Glomerular visceral epithelial cell (primary cell): ENCODE measurements at regions not wholly inside any gene's neighbourhood (a gene's known extent, or its start where the extent isn't known, plus 50 kb on each side); places are given as distances from the start of the nearest gene placed in this dataset.

Experiments used
- DNase-seq: peaks from one replicate; pipeline ENCODE4 v3.0.0-alpha.2; 2016; ENCODE audit errors: extremely low spot score

DNA sequence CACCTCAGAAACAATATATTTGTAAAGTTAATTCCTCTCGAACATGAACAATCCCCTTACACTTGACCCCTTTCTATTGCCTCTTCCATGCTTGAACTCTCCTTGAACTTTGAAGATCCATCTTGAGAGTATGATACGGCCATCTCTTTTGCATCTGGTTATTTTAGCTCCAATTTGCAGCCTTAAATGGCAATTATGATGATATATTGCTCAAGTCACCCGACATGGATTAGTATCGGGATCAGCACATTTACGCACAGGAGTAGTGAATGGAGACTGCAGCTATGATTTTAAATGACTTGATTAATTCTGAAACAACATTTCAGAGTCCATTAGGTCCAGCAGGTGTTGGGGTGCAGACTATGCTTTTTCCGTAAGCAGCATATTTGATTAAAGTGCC, 143.8 kb upstream of the PAQR3 start:
- no peak for DNase-seq

- DNase-seq: no peak
Measured at GRCh38 chr4:79081973-79082372, 142.7 kb upstream of the PAQR3 start.

DNA sequence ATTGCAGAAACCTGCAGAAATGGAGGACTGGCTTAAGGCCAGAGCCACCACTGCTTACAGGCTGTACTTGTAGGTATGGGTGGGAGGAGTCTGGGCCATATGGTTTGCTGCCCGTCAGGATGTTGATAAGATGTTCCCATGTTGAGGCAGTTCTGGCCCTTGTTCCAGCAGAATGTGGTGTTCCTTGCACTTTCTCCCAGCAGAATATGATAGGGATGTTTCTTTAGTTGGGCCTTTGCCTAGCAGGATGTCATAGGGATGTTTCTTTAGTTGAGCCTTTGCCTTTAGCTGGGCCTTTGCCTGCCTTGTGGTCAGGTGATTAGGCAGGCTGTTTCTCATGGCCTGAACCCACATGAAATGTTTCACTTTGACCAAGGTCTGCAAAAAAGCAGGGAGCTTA, 139.1 kb upstream of the PAQR3 start:
- DNase-seq: no peak

DNA sequence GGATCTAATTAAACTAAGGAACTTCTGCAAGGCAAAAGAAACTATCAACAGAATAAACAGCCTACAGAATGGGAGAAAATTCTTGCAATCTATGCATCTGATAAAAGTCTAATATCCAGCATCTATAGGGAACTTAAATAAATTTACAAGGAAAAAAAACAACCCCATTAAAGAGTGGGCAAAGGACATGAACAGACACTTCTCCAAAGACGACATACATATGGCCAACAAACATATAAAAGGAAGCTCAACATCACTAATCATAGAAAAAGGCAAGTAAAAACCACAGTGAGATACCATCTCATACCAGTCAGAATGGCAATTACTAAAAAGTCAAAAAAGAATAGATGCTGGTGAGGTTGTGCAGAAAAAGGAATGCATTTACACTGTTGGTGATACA, 134.8 kb upstream of the PAQR3 start:
- no peak for DNase-seq

DNA sequence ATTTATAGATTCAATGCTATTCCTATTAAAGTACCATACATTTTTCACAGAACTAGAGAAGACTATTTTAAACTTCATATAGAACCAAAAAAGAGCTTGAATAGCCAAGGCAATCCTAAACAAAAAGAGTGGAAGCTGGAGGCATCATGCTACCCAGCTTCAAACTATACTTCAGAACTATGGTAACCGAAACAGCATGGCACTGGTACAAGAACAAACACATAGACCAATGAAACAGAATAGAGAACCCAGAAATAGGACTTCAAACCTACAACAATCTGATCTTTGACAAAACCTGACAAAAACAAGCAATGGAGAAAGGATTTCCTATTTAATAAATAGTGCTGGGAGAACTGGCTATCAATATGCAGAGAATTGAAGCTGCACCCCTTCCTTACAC, 134.2 kb upstream of the PAQR3 start:
- no peak for DNase-seq

DNA sequence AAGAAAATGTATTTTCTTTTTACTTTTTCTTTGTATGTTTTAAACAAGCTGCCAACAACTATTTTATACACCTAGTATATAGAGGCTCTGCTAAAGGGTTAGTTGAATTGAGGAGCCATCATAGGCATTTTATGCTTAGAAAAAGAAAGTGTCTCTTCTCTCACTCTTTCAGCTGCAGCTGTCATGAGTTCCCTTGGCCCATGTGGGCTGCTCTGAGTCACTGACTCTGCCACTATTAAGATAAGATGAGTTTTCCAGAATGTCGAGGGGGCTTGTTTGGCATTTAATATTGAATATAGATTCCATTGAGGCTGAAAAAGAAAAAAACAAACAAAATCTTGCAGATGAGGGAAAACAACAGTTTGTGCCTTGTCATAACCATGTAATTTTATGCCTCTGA, 126.0 kb upstream of the PAQR3 start:
- DNase-seq: no peak

- DNase-seq: no peak
Measured at GRCh38 chr4:79064806-79065205, 125.6 kb upstream of the PAQR3 start.

- no peak for DNase-seq
Measured at GRCh38 chr4:79059631-79060399, 120.6 kb upstream of the PAQR3 start.

- DNase-seq: no peak
Measured at GRCh38 chr4:79057772-79058171, 118.5 kb upstream of the PAQR3 start.

GRCh38 chr4:79053754-79054153, 114.5 kb upstream of the PAQR3 start:
- no peak for DNase-seq

DNA sequence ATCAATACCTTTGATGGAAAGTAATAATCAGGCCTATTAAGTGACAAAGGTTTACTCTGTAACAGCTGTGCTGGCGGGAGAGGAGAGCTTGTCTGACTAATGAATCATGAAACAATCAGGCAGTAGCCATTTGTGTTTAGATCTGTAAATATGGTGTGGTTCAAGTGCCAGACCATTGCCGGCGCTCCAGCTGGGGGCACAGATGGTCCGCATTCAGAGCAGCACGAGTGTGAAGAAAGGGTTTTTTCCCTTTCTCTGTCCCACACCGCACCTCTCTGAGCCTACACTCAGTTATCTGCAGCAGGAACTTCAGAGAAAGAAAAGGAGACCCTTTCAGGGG, 111.3 kb upstream of the PAQR3 start:
- DNase-seq: no peak

DNA sequence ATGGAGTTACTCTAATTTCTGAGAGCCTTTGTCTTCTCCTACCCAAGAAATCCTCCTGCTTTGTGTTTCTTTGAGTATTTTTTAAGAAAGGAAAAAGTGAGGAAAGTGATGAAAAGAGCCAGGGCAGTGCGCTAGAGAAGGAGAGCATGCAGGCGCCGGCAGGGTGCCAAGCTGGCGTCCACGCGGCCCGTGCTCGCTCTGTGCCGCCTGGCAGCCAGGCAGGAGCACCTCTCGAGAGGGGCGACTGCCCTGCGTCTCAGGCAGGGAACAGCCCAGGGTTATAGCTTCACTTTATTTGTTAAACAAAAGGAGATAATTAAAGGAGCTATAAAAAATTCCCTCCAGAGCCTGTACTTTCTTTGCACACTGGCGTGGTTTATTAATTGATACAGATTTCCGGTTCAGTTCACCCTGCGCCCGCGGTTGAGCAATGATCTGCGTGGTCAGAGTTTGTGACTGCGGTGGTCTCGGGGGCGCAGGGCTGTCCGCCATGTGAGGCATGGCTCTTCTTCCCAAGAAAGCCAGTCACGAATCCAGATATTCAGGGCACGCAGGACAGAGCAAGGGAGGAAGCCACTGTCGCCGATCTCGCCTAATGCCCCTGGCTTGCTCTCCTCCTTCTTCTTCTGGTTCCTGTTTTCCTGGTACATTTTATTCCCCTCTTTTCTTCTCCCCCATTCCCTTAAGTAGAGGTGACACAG, 110.8 kb upstream of the PAQR3 start:
- no peak for DNase-seq

GRCh38 chr4:79048878-79049277, 109.6 kb upstream of the PAQR3 start:
- DNase-seq: no peak

GRCh38 chr4:79047316-79047715, 108.1 kb upstream of the PAQR3 start:
- no peak for DNase-seq

GRCh38 chr4:79046016-79046592, 106.9 kb upstream of the PAQR3 start:
- no peak for DNase-seq

DNA sequence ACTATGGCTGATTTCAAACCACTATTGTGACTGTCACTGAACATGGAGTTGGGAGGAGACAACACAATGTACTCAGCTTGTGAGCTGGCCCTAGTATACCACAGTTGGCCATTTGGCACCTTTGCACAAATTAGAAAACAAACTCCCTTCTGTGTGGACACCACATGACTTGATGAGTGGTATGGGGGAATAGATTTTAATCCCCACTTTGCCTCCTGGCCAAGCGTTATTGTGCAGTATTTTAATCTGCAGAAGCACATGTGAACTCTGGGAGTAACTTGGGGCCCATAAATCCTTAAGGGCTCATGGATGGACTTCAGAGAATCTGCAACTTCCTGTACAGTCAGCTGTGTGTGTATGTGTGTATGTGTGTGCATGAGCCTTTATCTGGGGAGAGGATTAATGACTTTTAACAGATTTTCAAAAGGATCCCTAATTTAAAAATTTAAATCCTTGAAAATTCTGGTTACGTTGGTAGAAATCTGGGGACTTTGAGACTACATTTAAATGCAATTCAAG, 105.0 kb upstream of the PAQR3 start:
- DNase-seq: no peak

GRCh38 chr4:79043138-79043537, 103.9 kb upstream of the PAQR3 start:
- no peak for DNase-seq

- peak; percentile 38 for DNase-seq
Measured at GRCh38 chr4:79042079-79042674, 102.9 kb upstream of the PAQR3 start.

DNA sequence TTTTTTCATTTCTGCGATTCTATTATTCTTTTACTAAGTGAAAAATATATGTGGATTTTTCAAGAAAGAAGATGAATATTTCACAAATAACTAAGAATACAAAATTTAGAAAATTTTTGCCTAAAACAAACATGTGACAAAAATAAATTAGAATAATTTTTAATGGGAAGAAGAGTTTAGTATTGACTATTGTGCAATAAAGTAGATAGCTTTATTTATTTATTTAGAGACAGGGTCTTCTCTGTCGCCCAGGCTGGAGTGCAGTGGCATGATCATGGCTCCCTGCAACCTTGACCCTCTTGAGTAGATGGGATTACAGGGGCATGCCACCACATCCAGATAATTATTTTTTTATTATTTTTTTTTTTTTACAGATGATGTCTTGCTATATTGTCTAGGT, 95.3 kb upstream of the PAQR3 start:
- DNase-seq: no peak

GRCh38 chr4:79030973-79031372, 91.7 kb upstream of the PAQR3 start:
- DNase-seq: no peak

GRCh38 chr4:79027656-79028055, 88.4 kb upstream of the PAQR3 start:
- no peak for DNase-seq

DNA sequence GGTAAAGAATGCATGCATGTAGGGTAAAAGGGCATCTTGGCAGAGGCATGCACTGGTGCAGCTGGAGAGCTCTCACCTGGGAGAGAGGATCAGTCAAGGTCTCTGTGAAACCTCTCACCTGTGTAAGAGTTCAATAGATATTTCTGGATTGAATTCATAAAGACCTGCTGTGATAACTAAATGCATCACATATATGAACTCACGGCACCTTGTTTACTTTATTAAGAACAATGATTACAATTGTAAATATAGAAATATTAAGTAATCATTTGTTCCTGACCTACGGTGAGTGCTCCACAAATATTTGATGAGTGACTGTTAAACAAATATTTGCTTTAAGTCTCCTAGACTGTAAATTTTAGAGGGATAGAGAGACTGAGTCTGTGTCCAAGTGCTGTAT, 85.9 kb upstream of the PAQR3 start:
- DNase-seq: no peak
